ENCODE measurements at regions not wholly inside any gene's neighbourhood (a gene's known extent, or its start where the extent isn't known, plus 50 kb on each side); places are given as distances from the start of the nearest gene placed in this dataset.

- Histone ChIP-seq H3K4me1 (ENCODE audit: insufficient read depth, low read length) (no peaks in the 10 kb centered on the region), H2AFZ (ENCODE audit: low read length) (no peak overlapping the region), H3K27me3 (ENCODE audit: insufficient read depth, low read length) (peaks cover 3% of the 10 kb centered on the region), H3K79me2 (ENCODE audit: insufficient read depth, low read length) (no peaks in the 10 kb centered on the region), H3K4me3 (ENCODE audit: insufficient read depth, low read length) (no peak overlapping the region), H3K36me3 (ENCODE audit: insufficient read depth, low read length) (no peaks in the 10 kb centered on the region), H3K27ac (ENCODE audit: low read depth, low read length) (no peak overlapping the region), H3K9me3 (ENCODE audit: low read depth, low read length) (no peaks in the 10 kb centered on the region), H3K4me2 (ENCODE audit: insufficient read depth, low read length) (no peak overlapping the region), H4K20me1 (ENCODE audit: insufficient read depth, low read length) (no peaks in the 10 kb centered on the region)
- TF ChIP-seq CTCF (IDR thresholded peaks at IDR 0.05; ENCODE audit: extremely low read depth, low read depth, low read length), result no peak
- no peak for DNase-seq (ENCODE audit: insufficient read length, low spot score, missing footprints)
These were observed 200.5 kb downstream of the KIF20B start for GRCh38 chr10:89901895-89902294.

DNA sequence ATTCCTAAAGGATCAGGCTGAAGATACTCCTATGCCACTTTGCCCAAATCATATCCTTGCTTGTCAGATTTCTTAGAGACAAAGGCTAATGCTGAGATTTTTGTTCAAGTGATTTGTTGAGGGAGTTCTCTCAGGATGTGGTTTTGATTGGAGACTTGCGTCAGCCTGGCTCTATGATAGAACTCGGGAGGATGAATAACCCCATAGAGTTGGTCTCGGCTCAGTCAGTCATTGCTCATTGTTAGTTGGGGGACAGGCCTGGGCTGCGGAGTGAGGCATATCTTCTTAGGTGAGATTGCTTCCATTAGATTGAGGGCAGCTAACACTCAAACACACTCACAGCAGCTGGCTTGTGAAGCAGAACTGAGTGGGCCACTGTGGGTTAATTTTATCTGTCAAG is 203.4 kb downstream of the KIF20B start:
- no peak overlapping the region for H3K4me3 ChIP-seq (ENCODE audit: insufficient read depth, low read length)
- H3K4me1 ChIP-seq (ENCODE audit: insufficient read depth, low read length), result no peaks in the 10 kb centered on the region
- no peaks in the 10 kb centered on the region for H4K20me1 ChIP-seq (ENCODE audit: insufficient read depth, low read length)
- no peak overlapping the region for H3K27ac ChIP-seq (ENCODE audit: low read depth, low read length)
- no peak overlapping the region for H2AFZ ChIP-seq (ENCODE audit: low read length)
- no peak overlapping the region for H3K4me2 ChIP-seq (ENCODE audit: insufficient read depth, low read length)
- no peaks in the 10 kb centered on the region for H3K9me3 ChIP-seq (ENCODE audit: low read depth, low read length)
- no peaks in the 10 kb centered on the region for H3K36me3 ChIP-seq (ENCODE audit: insufficient read depth, low read length)
- no peak for DNase-seq (ENCODE audit: insufficient read length, low spot score, missing footprints)
- peaks cover 2% of the 10 kb centered on the region for H3K27me3 ChIP-seq (ENCODE audit: insufficient read depth, low read length)
- no peak for TF ChIP-seq CTCF (IDR thresholded peaks at IDR 0.05; ENCODE audit: extremely low read depth, low read depth, low read length)
- no peaks in the 10 kb centered on the region for H3K79me2 ChIP-seq (ENCODE audit: insufficient read depth, low read length)

GRCh38 chr10:89909752-89910151 is 208.4 kb downstream of the KIF20B start:
- no peak overlapping the region for H3K4me3 ChIP-seq (ENCODE audit: insufficient read depth, low read length)
- no peak overlapping the region for H3K4me2 ChIP-seq (ENCODE audit: insufficient read depth, low read length)
- H3K79me2 ChIP-seq (ENCODE audit: insufficient read depth, low read length), result no peaks in the 10 kb centered on the region
- H4K20me1 ChIP-seq (ENCODE audit: insufficient read depth, low read length), result no peaks in the 10 kb centered on the region
- H3K27me3 ChIP-seq (ENCODE audit: insufficient read depth, low read length), result peaks cover 11% of the 10 kb centered on the region
- no peak for DNase-seq (ENCODE audit: insufficient read length, low spot score, missing footprints)
- H3K9me3 ChIP-seq (ENCODE audit: low read depth, low read length), result no peaks in the 10 kb centered on the region
- TF ChIP-seq CTCF (IDR thresholded peaks at IDR 0.05; ENCODE audit: extremely low read depth, low read depth, low read length), result no peak
- H3K36me3 ChIP-seq (ENCODE audit: insufficient read depth, low read length), result no peaks in the 10 kb centered on the region
- H3K4me1 ChIP-seq (ENCODE audit: insufficient read depth, low read length), result no peaks in the 10 kb centered on the region
- H3K27ac ChIP-seq (ENCODE audit: low read depth, low read length), result no peak overlapping the region
- H2AFZ ChIP-seq (ENCODE audit: low read length), result no peak overlapping the region

DNA sequence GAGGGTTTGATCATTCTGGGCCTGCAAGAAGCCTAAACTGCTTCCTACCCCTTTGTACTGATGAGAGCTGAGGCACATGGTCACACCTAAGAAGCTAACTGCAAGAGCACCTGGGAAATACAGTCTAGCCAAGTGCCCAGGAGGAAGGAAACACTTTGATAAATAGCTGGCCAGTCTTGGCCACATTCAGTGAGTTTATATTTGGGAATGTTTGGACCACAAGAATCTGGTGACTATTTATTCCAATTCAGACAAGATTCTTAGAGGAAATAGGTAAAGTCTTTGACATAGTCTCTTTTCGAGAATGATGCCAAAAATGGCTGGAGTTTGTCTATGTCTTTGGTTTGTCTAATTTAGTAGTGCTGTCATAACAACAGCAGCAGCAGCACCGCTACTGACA is 213.6 kb downstream of the KIF20B start:
- Histone ChIP-seq H3K27ac (ENCODE audit: low read depth, low read length) (no peak overlapping the region), H3K4me1 (ENCODE audit: insufficient read depth, low read length) (peaks cover 13% of the 10 kb centered on the region), H3K9me3 (ENCODE audit: low read depth, low read length) (no peaks in the 10 kb centered on the region), H4K20me1 (ENCODE audit: insufficient read depth, low read length) (no peaks in the 10 kb centered on the region), H3K36me3 (ENCODE audit: insufficient read depth, low read length) (no peaks in the 10 kb centered on the region), H2AFZ (ENCODE audit: low read length) (no peak overlapping the region), H3K4me2 (ENCODE audit: insufficient read depth, low read length) (no peak overlapping the region), H3K4me3 (ENCODE audit: insufficient read depth, low read length) (no peak overlapping the region), H3K79me2 (ENCODE audit: insufficient read depth, low read length) (no peaks in the 10 kb centered on the region), H3K27me3 (ENCODE audit: insufficient read depth, low read length) (peaks cover 8% of the 10 kb centered on the region)
- TF ChIP-seq CTCF (IDR thresholded peaks at IDR 0.05; ENCODE audit: extremely low read depth, low read depth, low read length), result no peak
- no peak for DNase-seq (ENCODE audit: insufficient read length, low spot score, missing footprints)
